MCF 10A (cell line): ENCODE measurements at regions not wholly inside any gene's neighbourhood (a gene's known extent, or its start where the extent isn't known, plus 50 kb on each side); places are given as distances from the start of the nearest gene placed in this dataset.

ENCODE experiments used
- BruUV-seq: library from RNA; stranded (reverse); fragments of 400-500 nt; replicated peaks from 2 replicates; lab custom pipeline; 2021; lab: Mats Ljungman, UMichigan
- CTCF ChIA-PET: fragments of 300-600 bp; sonication (Branson Sonifier 250); formaldehyde crosslinking; extraction: SDS; loops from one replicate; lab custom pipeline; 2021; ENCODE audit warnings: antibody characterized with exemption, inconsistent platforms; lab: Yijun Ruan, JAX
- POLR2A ChIA-PET: fragments of 300-600, 350-650 bp; sonication (Branson Sonifier 250); formaldehyde crosslinking; extraction: SDS; loops from one replicate; lab custom pipeline; 2020; ENCODE audit warnings: antibody characterized with exemption, inconsistent platforms; lab: Yijun Ruan, JAX
- DNase-seq: peaks from one replicate; pipeline ENCODE4 v3.0.0-alpha.2; 2018; ENCODE audit not compliant: unreplicated experiment
- H3K27ac Mint-ChIP-seq: one replicate; pipeline ENCODE4 v1.8.0; 2022; ENCODE audit warnings: mild to moderate bottlenecking, low read depth, mixed read lengths; ENCODE audit not compliant: unreplicated experiment
- H3K27me3 Mint-ChIP-seq: one replicate; pipeline ENCODE4 v1.8.0; 2022; ENCODE audit warnings: mixed read lengths; ENCODE audit not compliant: insufficient read depth, unreplicated experiment
- H3K36me3 Mint-ChIP-seq: one replicate; pipeline ENCODE4 v1.8.0; 2022; ENCODE audit warnings: mild to moderate bottlenecking, moderate library complexity, mixed read lengths; ENCODE audit not compliant: insufficient read depth, unreplicated experiment
- H3K4me1 Mint-ChIP-seq: one replicate; pipeline ENCODE4 v1.8.0; 2022; ENCODE audit warnings: mixed read lengths; ENCODE audit not compliant: insufficient read depth, unreplicated experiment
- H3K4me3 Mint-ChIP-seq: one replicate; pipeline ENCODE4 v1.8.0; 2022; ENCODE audit warnings: mild to moderate bottlenecking, moderate library complexity, mixed read lengths; ENCODE audit not compliant: unreplicated experiment
- H3K9me3 Mint-ChIP-seq: one replicate; pipeline ENCODE4 v1.8.0; 2022; ENCODE audit warnings: mixed read lengths; ENCODE audit not compliant: unreplicated experiment
- CTCF ChIP-seq: fragments of 200-600 bp; IDR thresholded peaks from one replicate; pipeline ENCODE4 v1.8.0; 2022; ENCODE audit warnings: antibody characterized with exemption, mild to moderate bottlenecking; ENCODE audit not compliant: unreplicated experiment
- intact Hi-C: fragments of 100-400 bp; cut with micrococcal nuclease; formaldehyde crosslinking; loops from 2 replicates; pipeline ENCODE4 v1.14.1; 2022

- Mint-ChIP-seq H3K27ac (peak overlapping the region; percentile 47), H3K27me3 (no peaks in the 10 kb centered on the region)
- CTCF ChIA-PET: interaction anchor here (0.5 to 9.9 kb wide), 28 partner anchors 8 to 1446 kb away, joined by 3 to 208 read pairs (median 4); partner anchors contain the start of gene TNFAIP3
Measured at GRCh38 chr6:138007014-138007472, 100.2 kb downstream of the PERP start.

GRCh38 chr6:138008791-138009190 is 98.4 kb downstream of the PERP start:
- TF ChIP-seq CTCF: no peak
- ChIA-PET CTCF (interaction anchor here (1.1 to 9.9 kb wide), 3 partner anchors 12 to 33 kb away, joined by 3 to 208 read pairs (median 3); no protein-coding TSS in a partner anchor), POLR2A (interaction anchor here (6.3 to 11.9 kb wide), 4 partner anchors 21 to 98 kb away, joined by 47 to 386 read pairs (median 154); partner anchors contain the start of gene PERP)
- DNase-seq: no peak
- Mint-ChIP-seq H3K27me3 (no peaks in the 10 kb centered on the region), H3K4me3 (no peak overlapping the region), H3K9me3 (no peaks in the 10 kb centered on the region), H3K36me3 (no peaks in the 10 kb centered on the region), H3K4me1 (peaks cover 17% of the 10 kb centered on the region), H3K27ac (no peak overlapping the region)
- intact Hi-C loops: loop anchor here (10.0 kb wide), 1 partner anchor 406 kb away; no protein-coding TSS in a partner anchor
- BruUV-seq: no TSS peak

More at GRCh38 chr6:138007014-138007472, 100.2 kb downstream of the PERP start:
- POLR2A ChIA-PET: interaction anchor here (0.7 to 11.9 kb wide), 13 partner anchors 17 to 487 kb away, joined by 3 to 386 read pairs (median 9); partner anchors contain the start of gene PERP
- no TSS peak for BruUV-seq
- DNase-seq: peak; percentile 69
- Mint-ChIP-seq H3K4me1 (peaks cover 17% of the 10 kb centered on the region), H3K36me3 (no peaks in the 10 kb centered on the region), H3K9me3 (no peaks in the 10 kb centered on the region), H3K4me3 (no peak overlapping the region)
- intact Hi-C loops: loop anchor here (1.0 to 10.0 kb wide), 2 partner anchors 102 to 408 kb away; no protein-coding TSS in a partner anchor
- TF ChIP-seq CTCF: peak; percentile 49

- H3K4me1 Mint-ChIP-seq: peaks cover 9% of the 10 kb centered on the region
- no peak overlapping the region for H3K4me3 Mint-ChIP-seq
- no peak for DNase-seq
- ChIA-PET CTCF (interaction anchor here (9.9 kb wide), 1 partner anchor 19 kb away, joined by 208 read pairs; no protein-coding TSS in a partner anchor), POLR2A (interaction anchor here (11.9 kb wide), 1 partner anchor 18 kb away, joined by 247 read pairs; no protein-coding TSS in a partner anchor)
- no TSS peak for BruUV-seq
- H3K36me3 Mint-ChIP-seq: no peaks in the 10 kb centered on the region
- H3K27me3 Mint-ChIP-seq: no peaks in the 10 kb centered on the region
- no peaks in the 10 kb centered on the region for H3K9me3 Mint-ChIP-seq
- intact Hi-C loops: no loop called here
- no peak for TF ChIP-seq CTCF
- no peak overlapping the region for H3K27ac Mint-ChIP-seq
Measured at GRCh38 chr6:138011413-138011812, 95.8 kb downstream of the PERP start.

GRCh38 chr6:138012682-138013081 is 94.5 kb downstream of the PERP start:
- CTCF ChIA-PET: interaction anchor here (1.1 to 1.9 kb wide), 4 partner anchors 8 to 96 kb away, joined by 3 to 11 read pairs (median 8); no protein-coding TSS in a partner anchor
- POLR2A ChIA-PET: interaction anchor here (1.0 to 2.7 kb wide), 9 partner anchors 9 to 96 kb away, joined by 3 to 45 read pairs (median 10); no protein-coding TSS in a partner anchor
- no peak for DNase-seq
- no peak overlapping the region for H3K27ac Mint-ChIP-seq
- no TSS peak for BruUV-seq
- H3K27me3 Mint-ChIP-seq: no peaks in the 10 kb centered on the region
- no peak for TF ChIP-seq CTCF
- H3K36me3 Mint-ChIP-seq: no peaks in the 10 kb centered on the region
- H3K9me3 Mint-ChIP-seq: no peaks in the 10 kb centered on the region
- intact Hi-C loops: no loop called here
- H3K4me1 Mint-ChIP-seq: no peaks in the 10 kb centered on the region
- no peak overlapping the region for H3K4me3 Mint-ChIP-seq
